IMR-90 (cell line): ENCODE measurements at regions not wholly inside any gene's neighbourhood (a gene's known extent, or its start where the extent isn't known, plus 50 kb on each side); places are given as distances from the start of the nearest gene placed in this dataset.

Source experiments
- ATAC-seq: fragments of 200-7000 bp; cut with Tn5 transposase; 2 replicates; pipeline ENCODE4 v1.9.1; 2020; ENCODE audit warnings: low read depth, mild to moderate bottlenecking, moderate library complexity
- BruUV-seq: library from RNA; stranded (reverse); fragments of 400-500 nt; replicated peaks from 2 replicates; lab custom pipeline; 2021; lab: Mats Ljungman, UMichigan
- CTCF ChIA-PET: fragments of 300-600 bp; formaldehyde crosslinking; extraction: SDS; loops from one replicate; lab custom pipeline; 2021; ENCODE audit warnings: antibody characterized with exemption; lab: Yijun Ruan, JAX
- POLR2A ChIA-PET: fragments of 300-600 bp; sonication (Branson Sonifier 250); formaldehyde crosslinking; loops from one replicate; lab custom pipeline; 2022; ENCODE audit warnings: antibody characterized with exemption; ENCODE audit not compliant: unreplicated experiment; lab: Charles Lee
- DNase-seq: peaks from one replicate; pipeline ENCODE4 v3.0.0; 2013
- H2AFZ ChIP-seq: replicated peaks from 2 replicates; pipeline ENCODE3; 2013; ENCODE audit warnings: low read length, mild to moderate bottlenecking; ENCODE audit not compliant: poor library complexity
- H2AK5ac ChIP-seq: 2 replicates; pipeline ENCODE4 v1.6.1; 2013; ENCODE audit warnings: low read depth, low read length, inconsistent platforms
- H2AK9ac ChIP-seq: replicated peaks from 2 replicates; pipeline ENCODE3; 2013; ENCODE audit warnings: mild to moderate bottlenecking, low read depth, low read length, moderate library complexity; ENCODE audit not compliant: poor library complexity
- H2BK120ac ChIP-seq: 2 replicates; pipeline ENCODE4 v1.6.1; 2013; ENCODE audit warnings: low read depth, low read length, inconsistent platforms
- H2BK15ac ChIP-seq: 3 replicates; pipeline ENCODE4 v1.6.1; 2013; ENCODE audit warnings: low read depth, low read length, inconsistent platforms
- H2BK20ac ChIP-seq: 2 replicates; pipeline ENCODE4 v1.6.1; 2013; ENCODE audit warnings: low read depth, mild to moderate bottlenecking, inconsistent platforms, low read length, moderate library complexity
- H2BK5ac ChIP-seq: 2 replicates; pipeline ENCODE4 v1.6.1; 2013; ENCODE audit warnings: mild to moderate bottlenecking, low read depth, low read length, inconsistent platforms; ENCODE audit not compliant: poor library complexity, severe bottlenecking
- H3K14ac ChIP-seq: replicated peaks from 2 replicates; pipeline ENCODE4 v1.6.1; 2013; ENCODE audit warnings: low read depth, low read length, inconsistent platforms
- H3K18ac ChIP-seq: 2 replicates; pipeline ENCODE4 v1.6.1; 2013; ENCODE audit warnings: low read depth, low read length, control low read depth
- H3K23ac ChIP-seq: 2 replicates; pipeline ENCODE4 v1.6.1; 2013; ENCODE audit warnings: low read depth, low read length, inconsistent platforms
- H3K27ac ChIP-seq: 2 replicates; pipeline ENCODE4 v1.5.1; 2013; ENCODE audit warnings: mild to moderate bottlenecking, control low read depth, low read length; ENCODE audit not compliant: insufficient read depth
- H3K27me3 ChIP-seq: 2 replicates; pipeline ENCODE4 v1.6.1; 2013; ENCODE audit warnings: low read length; ENCODE audit not compliant: control insufficient read depth, insufficient read depth
- H3K36me3 ChIP-seq: 2 replicates; pipeline ENCODE4 v1.6.1; 2013; ENCODE audit warnings: low read length, mixed read lengths; ENCODE audit not compliant: control insufficient read depth, insufficient read depth
- H3K4ac ChIP-seq: 2 replicates; pipeline ENCODE4 v1.6.1; 2013; ENCODE audit warnings: low read depth, low read length, inconsistent platforms
- H3K4me1 ChIP-seq: 2 replicates; pipeline ENCODE4 v1.6.1; 2013; ENCODE audit warnings: low read length, mixed read lengths; ENCODE audit not compliant: control insufficient read depth, insufficient read depth
- H3K4me2 ChIP-seq: 2 replicates; pipeline ENCODE4 v1.6.1; 2013; ENCODE audit warnings: low read depth, mild to moderate bottlenecking, control low read depth, low read length, moderate library complexity
- H3K4me3 ChIP-seq: 2 replicates; pipeline ENCODE4 v1.5.1; 2013; ENCODE audit warnings: low read depth, mild to moderate bottlenecking, control low read depth, low read length, moderate library complexity; ENCODE audit not compliant: insufficient read depth
- H3K56ac ChIP-seq: 2 replicates; pipeline ENCODE4 v1.6.1; 2013; ENCODE audit warnings: low read length, inconsistent platforms; ENCODE audit not compliant: insufficient read depth; ENCODE audit errors: extremely low read depth
- H3K79me1 ChIP-seq, 2 experiments: 2 replicates each; pipeline ENCODE4 v1.6.1; 2013; ENCODE audit warnings: low read length in 2 of 2, inconsistent platforms in 1 of 2, low read depth in 1 of 2
- H3K9ac ChIP-seq: 2 replicates; pipeline ENCODE4 v1.6.1; 2013; ENCODE audit warnings: low read depth, low read length, control low read depth
- H3K9me1 ChIP-seq: 2 replicates; pipeline ENCODE4 v1.6.1; 2013; ENCODE audit warnings: low read length, inconsistent platforms; ENCODE audit not compliant: insufficient read depth
- H3K9me3 ChIP-seq: 2 replicates; pipeline ENCODE4 v1.6.1; 2013; ENCODE audit warnings: low read length; ENCODE audit not compliant: control insufficient read depth, insufficient read depth
- H4K20me1 ChIP-seq: 2 replicates; pipeline ENCODE4 v1.6.1; 2013; ENCODE audit warnings: low read length, inconsistent platforms; ENCODE audit not compliant: insufficient read depth
- H4K5ac ChIP-seq: 2 replicates; pipeline ENCODE4 v1.6.1; 2013; ENCODE audit warnings: mild to moderate bottlenecking, low read depth, low read length, control low read depth
- H4K8ac ChIP-seq, 2 experiments: 2 replicates each; pipeline ENCODE4 v1.6.1; 2013; ENCODE audit warnings: low read depth in 2 of 2, low read length in 2 of 2, control low read depth in 1 of 2, inconsistent platforms in 1 of 2
- H4K91ac ChIP-seq: 2 replicates; pipeline ENCODE4 v1.6.1; 2013; ENCODE audit warnings: low read depth, low read length, inconsistent platforms; ENCODE audit not compliant: insufficient read depth
- BHLHE40 ChIP-seq: fragments of 150-350 bp; IDR thresholded peaks from 2 replicates; pipeline ENCODE4 v1.6.1; 2016; ENCODE audit warnings: mild to moderate bottlenecking, low read depth, low read length
- CHD1 ChIP-seq: IDR thresholded peaks from 2 replicates; pipeline ENCODE4 v1.6.1; 2012; ENCODE audit warnings: low read depth, low read length, improper control_type of control experiment
- MAFK ChIP-seq: IDR thresholded peaks from 2 replicates; pipeline ENCODE4 v1.6.1; 2012; ENCODE audit warnings: low read depth, low read length, improper control_type of control experiment
- NFE2L2 ChIP-seq: fragments of 150-350 bp; IDR thresholded peaks from 2 replicates; pipeline ENCODE4 v1.6.1; 2016; ENCODE audit warnings: low read depth, mild to moderate bottlenecking, low read length
- POLR2A ChIP-seq: IDR thresholded peaks from 2 replicates; pipeline ENCODE4 v1.6.1; 2012; ENCODE audit warnings: mild to moderate bottlenecking, low read depth, low read length
- RAD21 ChIP-seq: IDR thresholded peaks from 2 replicates; pipeline ENCODE4 v1.6.1; 2012; ENCODE audit warnings: low read length, improper control_type of control experiment
- RCOR1 ChIP-seq: IDR thresholded peaks from 2 replicates; pipeline ENCODE4 v1.6.1; 2012; ENCODE audit warnings: mild to moderate bottlenecking, low read length, improper control_type of control experiment; ENCODE audit not compliant: insufficient replicate concordance
- RFX5 ChIP-seq: IDR thresholded peaks from 2 replicates; pipeline ENCODE4 v1.8.0; 2012; ENCODE audit warnings: low read depth, mild to moderate bottlenecking, low read length, moderate library complexity
- SMC3 ChIP-seq: fragments of 150-350 bp; IDR thresholded peaks from 2 replicates; pipeline ENCODE4 v1.6.1; 2016; ENCODE audit warnings: low read depth, mild to moderate bottlenecking, antibody characterized with exemption, low read length, moderate library complexity
- WGBS, 2 experiments: methylation state at CpG; one replicate each; pipeline versions ENCODE4 v1.1.5 to v1.1.7; 2013; ENCODE audit warnings: missing lambda C conversion rate in 2 of 2; ENCODE audit not compliant: insufficient read length in 1 of 2; ENCODE audit errors: extremely low coverage in 2 of 2; 5-methylcytosine and 5-hydroxymethylcytosine counted together
- dilution Hi-C: fragments of 300-500 bp; cut with HindIII; formaldehyde crosslinking; loops from one replicate; pipeline ENCODE4 v1.14.3; 2018; ENCODE audit warnings: low sequenced_read_pairs; ENCODE audit not compliant: unreplicated experiment
- in situ Hi-C: fragments of 300-500 bp; cut with MboI; formaldehyde crosslinking; loops from 3 replicates; pipeline ENCODE4 v1.14.3; 2019; ENCODE audit warnings: low sequenced_read_pairs, inconsistent platforms, mixed read lengths
- intact Hi-C: fragments of 100-400 bp; cut with micrococcal nuclease; formaldehyde crosslinking; loops from 2 replicates; pipeline ENCODE4 v1.10.0; 2022
- TF ChIP-seq, protein P1 (sequence below): conservative IDR thresholded peaks from 2 replicates; pipeline ENCODE4 v1.5.1; 2012; ENCODE audit warnings: mild to moderate bottlenecking, low read depth, low read length, improper control_type of control experiment

DNA sequence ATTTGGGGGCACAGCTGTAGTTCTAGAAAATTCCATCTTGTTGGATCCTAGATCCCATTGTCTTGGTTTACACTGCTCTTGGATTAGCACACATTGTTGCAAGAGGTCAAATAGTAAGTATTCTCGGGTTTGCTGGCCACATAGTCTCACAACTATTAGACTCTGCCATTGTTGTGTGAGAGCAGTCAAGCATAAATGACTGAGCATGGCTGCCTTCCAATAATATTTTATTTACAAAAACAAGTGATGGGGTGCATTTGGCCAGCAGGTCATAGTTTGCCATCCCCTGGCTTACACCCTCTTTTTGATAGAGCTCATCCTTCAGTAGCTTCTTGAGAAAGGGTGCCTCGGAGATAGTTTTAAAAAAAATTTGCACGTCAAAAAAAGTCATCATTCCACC lies 77.9 kb upstream of the ALX4 start:
- no peaks in the 10 kb centered on the region for H3K4me1 ChIP-seq
- no peak overlapping the region for H3K18ac ChIP-seq
- no peak overlapping the region for H3K27ac ChIP-seq
- H4K20me1 ChIP-seq = no peaks in the 10 kb centered on the region
- H3K4me3 ChIP-seq = no peak overlapping the region
- CTCF ChIA-PET = no interaction called here
- H3K79me1 ChIP-seq = no peaks in the 10 kb centered on the region
- TF ChIP-seq SMC3 (no peak), MAFK (no peak), BHLHE40 (no peak), POLR2A (no peak), RCOR1 (no peak), NFE2L2 (no peak), CHD1 (no peak), RFX5 (no peak), RAD21 (no peak)
- TF ChIP-seq, protein P1, sequence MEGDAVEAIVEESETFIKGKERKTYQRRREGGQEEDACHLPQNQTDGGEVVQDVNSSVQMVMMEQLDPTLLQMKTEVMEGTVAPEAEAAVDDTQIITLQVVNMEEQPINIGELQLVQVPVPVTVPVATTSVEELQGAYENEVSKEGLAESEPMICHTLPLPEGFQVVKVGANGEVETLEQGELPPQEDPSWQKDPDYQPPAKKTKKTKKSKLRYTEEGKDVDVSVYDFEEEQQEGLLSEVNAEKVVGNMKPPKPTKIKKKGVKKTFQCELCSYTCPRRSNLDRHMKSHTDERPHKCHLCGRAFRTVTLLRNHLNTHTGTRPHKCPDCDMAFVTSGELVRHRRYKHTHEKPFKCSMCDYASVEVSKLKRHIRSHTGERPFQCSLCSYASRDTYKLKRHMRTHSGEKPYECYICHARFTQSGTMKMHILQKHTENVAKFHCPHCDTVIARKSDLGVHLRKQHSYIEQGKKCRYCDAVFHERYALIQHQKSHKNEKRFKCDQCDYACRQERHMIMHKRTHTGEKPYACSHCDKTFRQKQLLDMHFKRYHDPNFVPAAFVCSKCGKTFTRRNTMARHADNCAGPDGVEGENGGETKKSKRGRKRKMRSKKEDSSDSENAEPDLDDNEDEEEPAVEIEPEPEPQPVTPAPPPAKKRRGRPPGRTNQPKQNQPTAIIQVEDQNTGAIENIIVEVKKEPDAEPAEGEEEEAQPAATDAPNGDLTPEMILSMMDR = no peak
- no peak overlapping the region for H2AK9ac ChIP-seq
- no peak overlapping the region for H2AK5ac ChIP-seq
- H3K9me3 ChIP-seq = peaks cover 5% of the 10 kb centered on the region
- no peak overlapping the region for H3K14ac ChIP-seq
- no peak overlapping the region for H2BK20ac ChIP-seq
- no CpG with 5 or more reads among the region's 3 CpGs for WGBS, 2 experiments
- no peak overlapping the region for H3K4me2 ChIP-seq
- dilution Hi-C loops = no loop called here
- in situ Hi-C loops = no loop called here
- no peak overlapping the region for H4K8ac ChIP-seq
- no peak overlapping the region for H3K9ac ChIP-seq
- no peak for ATAC-seq
- no peak overlapping the region for H3K4ac ChIP-seq
- peaks cover 7% of the 10 kb centered on the region for H3K27me3 ChIP-seq
- no TSS peak for BruUV-seq
- no peak overlapping the region for H2BK5ac ChIP-seq
- no peak overlapping the region for H4K5ac ChIP-seq
- H2BK120ac ChIP-seq = no peak overlapping the region
- H3K9me1 ChIP-seq = no peaks in the 10 kb centered on the region
- H2AFZ ChIP-seq = no peak overlapping the region
- no peak overlapping the region for H2BK15ac ChIP-seq
- intact Hi-C loops = no loop called here
- POLR2A ChIA-PET = no interaction called here
- no peak overlapping the region for H3K56ac ChIP-seq
- no peak overlapping the region for H3K23ac ChIP-seq
- H4K91ac ChIP-seq = no peak overlapping the region
- DNase-seq = no peak
- no peaks in the 10 kb centered on the region for H3K36me3 ChIP-seq
